ENCODE measurements at regions not wholly inside any gene's neighbourhood (a gene's known extent, or its start where the extent isn't known, plus 50 kb on each side); places are given as distances from the start of the nearest gene placed in this dataset.

- DNase-seq: no peak
- Histone ChIP-seq H3K4me3 (ENCODE audit: low read depth, low read length) (no peak overlapping the region), H3K27me3 (no peaks in the 10 kb centered on the region), H3K4me1 (no peaks in the 10 kb centered on the region), H3K9me3 (no peaks in the 10 kb centered on the region), H3K36me3 (no peaks in the 10 kb centered on the region)
- TF ChIP-seq, protein P1, sequence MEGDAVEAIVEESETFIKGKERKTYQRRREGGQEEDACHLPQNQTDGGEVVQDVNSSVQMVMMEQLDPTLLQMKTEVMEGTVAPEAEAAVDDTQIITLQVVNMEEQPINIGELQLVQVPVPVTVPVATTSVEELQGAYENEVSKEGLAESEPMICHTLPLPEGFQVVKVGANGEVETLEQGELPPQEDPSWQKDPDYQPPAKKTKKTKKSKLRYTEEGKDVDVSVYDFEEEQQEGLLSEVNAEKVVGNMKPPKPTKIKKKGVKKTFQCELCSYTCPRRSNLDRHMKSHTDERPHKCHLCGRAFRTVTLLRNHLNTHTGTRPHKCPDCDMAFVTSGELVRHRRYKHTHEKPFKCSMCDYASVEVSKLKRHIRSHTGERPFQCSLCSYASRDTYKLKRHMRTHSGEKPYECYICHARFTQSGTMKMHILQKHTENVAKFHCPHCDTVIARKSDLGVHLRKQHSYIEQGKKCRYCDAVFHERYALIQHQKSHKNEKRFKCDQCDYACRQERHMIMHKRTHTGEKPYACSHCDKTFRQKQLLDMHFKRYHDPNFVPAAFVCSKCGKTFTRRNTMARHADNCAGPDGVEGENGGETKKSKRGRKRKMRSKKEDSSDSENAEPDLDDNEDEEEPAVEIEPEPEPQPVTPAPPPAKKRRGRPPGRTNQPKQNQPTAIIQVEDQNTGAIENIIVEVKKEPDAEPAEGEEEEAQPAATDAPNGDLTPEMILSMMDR (IDR thresholded peaks at IDR 0.05; ENCODE audit: low read depth, low read length): no peak
These were observed 89.9 kb downstream of the FAT3 start for GRCh38 chr11:92314499-92314898.

- H3K4me3 ChIP-seq (ENCODE audit: low read depth, low read length): no peak overlapping the region
- no peaks in the 10 kb centered on the region for H3K4me1 ChIP-seq
- no peaks in the 10 kb centered on the region for H3K27me3 ChIP-seq
- no peaks in the 10 kb centered on the region for H3K36me3 ChIP-seq
- no peaks in the 10 kb centered on the region for H3K9me3 ChIP-seq
- TF ChIP-seq, protein P1 (IDR thresholded peaks at IDR 0.05; ENCODE audit: low read depth, low read length): no peak
- no peak for DNase-seq
These were observed 91.6 kb downstream of the FAT3 start for GRCh38 chr11:92316106-92316809.

DNA sequence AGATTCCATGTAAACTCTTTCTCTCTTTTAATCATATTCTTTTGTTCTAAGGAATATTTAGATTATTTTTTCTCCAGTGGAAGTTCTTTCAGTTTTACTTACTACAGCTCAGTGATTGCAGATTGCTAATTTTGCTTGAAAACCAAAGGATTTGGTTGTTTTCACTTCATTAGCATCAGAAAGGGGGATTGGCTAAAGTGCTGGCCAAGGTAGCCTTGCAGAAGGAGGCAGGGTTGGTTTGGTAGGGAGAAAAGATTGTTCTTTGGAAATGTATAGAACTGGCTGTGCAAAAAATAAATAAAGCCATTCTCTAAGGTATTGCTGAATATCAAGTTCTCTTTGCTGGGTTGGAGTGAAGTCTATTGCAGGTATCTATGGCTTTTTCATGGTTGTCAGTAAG, 92.6 kb downstream of the FAT3 start:
- H3K36me3 ChIP-seq: no peaks in the 10 kb centered on the region
- no peaks in the 10 kb centered on the region for H3K4me1 ChIP-seq
- no peaks in the 10 kb centered on the region for H3K9me3 ChIP-seq
- no peaks in the 10 kb centered on the region for H3K27me3 ChIP-seq
- no peak for DNase-seq
- H3K4me3 ChIP-seq (ENCODE audit: low read depth, low read length): no peak overlapping the region
- TF ChIP-seq, protein P1 (IDR thresholded peaks at IDR 0.05; ENCODE audit: low read depth, low read length): no peak

GRCh38 chr11:92317721-92318120, 93.1 kb downstream of the FAT3 start:
- TF ChIP-seq, protein P1 (IDR thresholded peaks at IDR 0.05; ENCODE audit: low read depth, low read length): no peak
- no peak overlapping the region for H3K4me3 ChIP-seq (ENCODE audit: low read depth, low read length)
- no peak for DNase-seq
- no peaks in the 10 kb centered on the region for H3K4me1 ChIP-seq
- H3K27me3 ChIP-seq: no peaks in the 10 kb centered on the region
- H3K36me3 ChIP-seq: no peaks in the 10 kb centered on the region
- no peaks in the 10 kb centered on the region for H3K9me3 ChIP-seq

GRCh38 chr11:92322225-92322624, 97.6 kb downstream of the FAT3 start:
- Histone ChIP-seq H3K27me3 (no peaks in the 10 kb centered on the region), H3K9me3 (no peaks in the 10 kb centered on the region; the same call in 1 of the 2 replicates), H3K36me3 (no peaks in the 10 kb centered on the region), H3K4me1 (no peaks in the 10 kb centered on the region), H3K4me3 (ENCODE audit: low read depth, low read length) (no peak overlapping the region)
- TF ChIP-seq, protein P1 (IDR thresholded peaks at IDR 0.05; ENCODE audit: low read depth, low read length): no peak
- no peak for DNase-seq

DNA sequence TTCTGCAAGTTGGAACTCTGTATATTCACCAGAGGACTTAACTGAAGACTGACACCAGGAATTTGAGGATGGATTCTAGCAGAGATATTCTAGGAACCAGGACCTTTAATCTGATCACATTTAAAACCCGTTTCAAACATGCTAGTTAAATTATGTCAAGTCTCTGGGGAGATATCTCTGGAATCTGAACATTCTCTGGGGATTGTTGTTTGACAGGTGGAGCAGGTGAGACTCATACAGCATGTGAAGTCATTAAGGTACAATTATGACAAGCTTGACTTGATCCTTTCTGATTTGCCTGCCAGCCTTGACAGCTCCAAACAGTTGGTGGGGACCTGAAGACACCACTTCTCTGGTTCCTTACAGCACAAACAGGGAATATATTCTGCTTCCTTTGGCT, 100.3 kb downstream of the FAT3 start:
- no peaks in the 10 kb centered on the region for H3K27me3 ChIP-seq
- DNase-seq: no peak

More for the DNA sequence above, 100.3 kb downstream of the FAT3 start:
- Histone ChIP-seq H3K9me3 (no peaks in the 10 kb centered on the region; the same call in 1 of the 2 replicates), H3K4me3 (ENCODE audit: low read depth, low read length) (no peak overlapping the region), H3K36me3 (no peaks in the 10 kb centered on the region), H3K4me1 (no peaks in the 10 kb centered on the region; the same call in 1 of the 2 replicates)
- TF ChIP-seq, protein P1 (IDR thresholded peaks at IDR 0.05; ENCODE audit: low read depth, low read length): no peak
